Loucy (cell line): ENCODE measurements at regions not wholly inside any gene's neighbourhood (a gene's known extent, or its start where the extent isn't known, plus 50 kb on each side); places are given as distances from the start of the nearest gene placed in this dataset.

Experiments used
- CTCF ChIP-seq: fragments of 200-600 bp; sonication (generic); conservative IDR thresholded peaks from 2 replicates; pipeline ENCODE4 v1.5.1; 2014; ENCODE audit warnings: mild to moderate bottlenecking, antibody characterized with exemption, low read length
- EZH2phosphoT487 ChIP-seq: fragments of 200-600 bp; IDR thresholded peaks from 2 replicates; pipeline ENCODE4 v1.6.1; 2018; ENCODE audit warnings: antibody characterized with exemption, mild to moderate bottlenecking, moderate library complexity, borderline replicate concordance

DNA sequence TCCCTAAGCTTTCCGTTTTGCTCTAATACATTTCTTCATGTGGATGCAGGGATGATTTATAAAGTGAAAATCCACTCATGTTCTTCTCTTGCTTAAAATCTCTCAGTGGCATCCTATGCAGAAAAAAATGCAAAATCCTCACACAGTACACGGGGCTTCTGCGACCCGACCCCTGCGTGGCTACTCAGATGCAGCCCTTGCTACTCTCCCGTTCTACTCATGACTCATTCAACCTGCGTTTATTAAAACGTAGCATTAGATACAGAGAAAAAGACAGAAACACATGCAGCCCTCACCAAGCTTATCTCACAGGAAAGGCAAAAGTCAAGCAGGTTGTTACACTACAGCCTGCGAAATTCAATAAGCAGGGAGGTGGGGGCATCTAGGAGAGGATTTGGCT, 284.4 kb upstream of the PFKP start:
- TF ChIP-seq CTCF (no peak), EZH2phosphoT487 (no peak)
